CD4-positive, alpha-beta T cell treated with Interleukin-6 for 4 hours (primary cell): ENCODE measurements at regions not wholly inside any gene's neighbourhood (a gene's known extent, or its start where the extent isn't known, plus 50 kb on each side); places are given as distances from the start of the nearest gene placed in this dataset.

Source experiments
- DNase-seq: peaks from one replicate; pipeline ENCODE4 v3.0.0-alpha.2; 2020; ENCODE audit warnings: mixed read lengths

DNA sequence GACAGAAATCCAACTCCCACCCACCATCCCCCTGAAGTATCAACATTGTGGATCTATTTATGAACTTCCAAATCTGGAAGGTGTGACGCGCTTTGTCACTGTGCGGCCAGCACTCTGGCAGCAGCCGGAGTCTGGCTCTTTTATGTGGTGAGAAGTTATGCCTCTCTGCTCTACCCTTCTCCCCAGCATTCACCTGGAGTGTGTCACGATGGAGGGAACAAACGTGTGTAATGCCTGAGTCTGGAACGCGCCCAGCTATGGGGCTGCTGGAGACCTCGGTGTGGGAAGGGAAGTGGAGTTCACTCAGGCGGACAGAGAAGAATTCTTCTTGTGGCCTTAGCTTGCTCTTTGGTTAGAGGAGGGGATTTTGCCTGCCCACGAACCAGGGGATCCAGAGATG, 222.1 kb upstream of the RPL34 start:
- DNase-seq, result peak; percentile 18

DNA sequence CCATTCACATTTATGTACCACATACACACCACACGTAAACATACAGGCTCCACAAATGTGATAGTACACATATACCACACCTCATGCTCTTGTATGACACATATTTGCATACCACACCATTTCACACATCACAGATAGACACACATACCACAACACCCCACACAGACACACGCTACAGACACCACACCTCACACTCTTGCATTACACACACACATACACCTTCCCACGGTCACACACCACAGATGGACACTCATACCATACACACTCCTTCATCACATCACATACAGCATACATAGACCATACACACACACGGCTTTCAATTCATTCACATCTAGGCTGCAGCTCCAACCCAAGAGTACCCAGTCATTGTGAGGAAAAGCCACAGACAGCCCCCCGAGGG, 222.5 kb upstream of the RPL34 start:
- DNase-seq, result no peak

DNA sequence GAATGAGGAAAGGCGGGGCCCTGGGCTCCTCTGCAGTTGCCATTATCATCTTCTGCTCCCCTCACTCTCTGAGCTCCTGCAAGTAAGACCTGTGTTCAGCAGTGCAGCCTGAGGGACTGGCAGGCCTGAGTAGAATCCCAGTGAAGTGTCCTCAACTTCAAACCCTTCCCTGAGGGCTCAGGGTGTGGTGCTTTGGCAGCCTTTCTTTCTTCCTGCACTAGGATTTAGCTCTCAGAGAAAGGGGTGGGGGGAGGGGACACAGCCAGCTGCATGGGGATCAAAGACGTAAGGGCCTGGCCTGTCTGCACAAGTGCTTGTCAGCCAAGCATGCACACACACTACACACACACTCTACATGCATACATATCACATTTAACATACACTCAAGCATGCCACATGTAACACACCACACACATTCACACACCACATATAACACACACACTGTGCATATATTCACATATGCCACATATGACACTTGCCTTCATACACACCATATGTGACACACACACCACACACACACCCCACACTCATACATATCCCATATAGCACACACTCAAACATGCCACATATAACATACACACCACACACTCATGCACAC, 223.4 kb upstream of the RPL34 start:
- DNase-seq, result no peak

DNA sequence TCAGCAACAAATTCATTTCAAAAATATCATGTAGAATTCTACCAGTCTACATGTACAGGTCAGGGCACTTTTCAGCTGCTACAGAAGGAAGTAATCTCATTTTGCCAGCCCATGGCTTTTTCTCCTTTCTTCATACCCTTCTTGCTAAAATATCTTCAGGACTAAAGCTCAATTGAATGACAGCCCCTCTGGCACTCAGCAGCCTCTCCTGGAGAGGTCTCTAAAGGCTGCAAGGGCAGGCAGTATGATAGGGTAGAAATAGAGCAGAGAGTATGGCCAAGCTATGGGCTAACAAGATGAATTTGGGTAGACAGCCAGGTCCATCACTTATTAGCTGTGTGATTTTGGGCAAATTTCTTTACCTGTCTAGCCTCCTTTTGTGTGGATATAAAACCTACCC, 224.6 kb upstream of the RPL34 start:
- DNase-seq, result no peak

DNA sequence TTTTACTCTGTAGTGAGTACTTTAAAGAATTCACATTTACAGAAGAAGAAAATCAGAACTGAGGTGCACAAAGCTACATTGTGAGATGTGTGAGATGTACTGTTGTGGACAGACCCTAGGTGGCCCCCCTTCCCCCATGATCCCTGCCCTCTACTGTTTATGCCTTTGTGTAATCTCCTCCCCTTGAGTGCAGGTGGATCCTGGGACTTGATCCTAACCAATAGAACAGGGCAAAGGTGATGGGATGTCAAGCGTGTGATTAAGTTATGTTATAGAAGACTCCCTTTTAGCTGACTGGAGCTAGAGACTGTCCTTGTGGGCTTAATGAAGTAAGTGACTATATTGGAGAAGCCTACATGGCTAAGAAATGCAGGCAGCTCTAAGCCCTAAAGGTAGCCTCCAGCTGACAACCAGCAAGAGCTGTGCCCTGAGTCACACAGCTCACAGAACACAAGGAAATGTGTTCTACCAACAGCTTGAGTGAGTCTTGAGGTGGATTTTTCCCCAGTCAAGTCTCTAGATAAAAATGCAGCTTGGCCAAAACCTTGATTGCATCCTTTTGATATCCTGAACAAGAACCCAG, 225.2 kb upstream of the LEF1 start:
- no peak for DNase-seq

DNA sequence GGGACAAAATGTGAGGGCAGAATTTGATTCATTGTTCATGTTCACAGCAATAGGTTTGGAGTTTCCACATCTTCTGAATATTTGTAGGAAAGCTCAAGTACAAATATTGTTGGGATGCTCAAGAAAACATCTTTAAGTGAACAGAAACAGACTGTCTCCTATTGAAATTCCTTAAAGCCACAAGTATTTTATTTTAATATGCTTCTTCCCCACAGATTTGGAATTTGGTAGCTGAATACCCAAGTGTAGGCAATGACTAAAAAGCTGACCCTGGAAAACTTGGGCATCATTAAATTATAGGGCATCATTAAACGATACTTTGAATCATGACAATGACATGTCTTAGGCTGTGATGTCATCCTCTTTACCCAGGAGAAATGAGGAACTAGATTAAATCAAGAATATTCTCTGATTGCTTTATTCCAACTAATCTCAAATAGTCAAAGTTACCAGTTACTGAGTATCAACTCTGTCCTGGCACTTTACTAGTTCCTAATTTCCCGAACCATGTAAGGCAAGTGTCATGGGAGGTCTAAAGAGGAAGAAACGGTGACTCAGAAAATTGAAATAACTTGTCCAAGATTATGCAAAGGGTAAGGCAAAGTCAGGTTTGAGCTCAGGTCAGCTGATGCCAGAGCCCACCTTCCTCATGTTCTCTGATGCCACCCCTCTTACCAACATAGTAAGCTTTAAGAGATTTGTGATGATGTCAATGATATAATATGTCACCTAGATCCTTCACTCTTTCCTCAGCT, 223.1 kb upstream of the LEF1 start:
- DNase-seq, result no peak

DNA sequence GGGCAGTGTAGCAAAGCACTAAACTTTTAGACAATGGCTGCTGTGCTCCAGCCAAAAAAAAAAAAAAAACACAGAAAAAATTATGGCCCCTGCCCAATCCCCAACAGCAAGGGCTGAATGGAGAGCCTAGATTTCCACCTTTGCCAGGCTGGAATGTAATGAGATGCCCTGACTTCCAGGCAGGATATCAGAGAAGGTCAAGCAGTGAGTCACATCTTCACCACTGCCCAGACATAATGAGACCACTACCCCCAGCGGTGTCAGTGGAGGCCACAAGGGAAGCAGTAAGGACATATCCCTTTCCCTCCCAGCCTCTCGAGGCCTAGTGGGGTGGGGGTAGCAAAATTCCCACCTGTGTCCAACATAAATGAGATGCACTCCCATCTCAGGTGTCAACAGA, 216.3 kb upstream of the LEF1 start:
- no peak for DNase-seq

DNA sequence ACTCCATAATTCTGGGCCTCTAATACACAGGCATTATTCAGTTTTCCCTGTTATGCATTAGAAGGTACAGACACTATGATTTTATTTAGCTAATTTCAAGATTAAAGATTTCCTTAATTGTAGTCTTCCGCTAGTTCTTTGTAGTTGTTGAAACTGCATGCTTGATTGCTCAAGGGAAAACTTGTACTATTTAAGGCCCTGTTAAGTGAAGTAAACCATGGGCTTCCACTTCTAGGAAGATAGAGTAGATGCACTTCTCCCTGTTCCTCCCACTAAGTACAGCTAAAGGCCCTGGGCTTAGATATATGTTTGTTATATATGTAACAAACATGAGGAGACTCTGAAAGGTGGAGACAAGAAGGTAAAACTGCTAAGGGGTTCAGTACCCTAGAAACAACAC, 215.8 kb upstream of the LEF1 start:
- DNase-seq, result no peak

DNA sequence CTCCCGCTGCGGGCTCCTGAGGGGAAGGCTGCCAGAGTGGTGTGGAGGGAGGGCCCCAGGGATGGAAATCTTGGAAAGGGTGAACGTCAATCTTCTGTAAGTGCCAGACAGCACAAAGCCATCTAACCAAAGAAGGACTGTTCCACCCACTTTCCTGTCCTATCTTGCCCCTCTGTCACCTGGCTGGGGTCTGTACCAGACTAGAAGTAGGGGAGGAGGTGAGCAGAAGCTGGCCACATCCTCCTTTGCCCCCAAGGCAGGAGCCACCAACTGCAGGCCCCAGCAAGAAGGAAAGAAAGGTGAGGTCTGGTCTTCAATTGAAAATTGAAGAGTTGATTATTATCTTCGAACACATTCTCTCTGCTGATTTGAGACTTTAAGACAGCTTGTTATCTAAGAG, 214.4 kb upstream of the LEF1 start:
- no peak for DNase-seq

DNA sequence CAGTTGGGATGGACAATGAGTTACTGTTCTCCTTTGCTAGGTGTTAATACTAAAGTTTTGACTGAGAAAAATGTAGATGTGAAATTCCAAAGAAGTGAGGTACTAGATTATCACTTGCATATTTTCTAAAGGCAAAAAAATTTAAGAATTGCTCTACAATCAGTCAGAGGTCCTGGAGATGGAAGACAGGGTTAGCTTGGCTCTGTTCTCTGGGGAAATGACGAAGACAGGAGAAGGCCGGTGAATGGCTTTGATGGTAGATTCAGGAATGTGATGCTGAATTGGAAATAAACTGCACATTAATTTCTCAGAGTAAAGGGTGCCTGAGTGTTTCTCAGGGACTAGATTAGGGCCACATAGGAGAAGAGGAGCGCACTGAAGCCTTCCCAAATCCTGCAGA, 214.0 kb upstream of the LEF1 start:
- no peak for DNase-seq

DNA sequence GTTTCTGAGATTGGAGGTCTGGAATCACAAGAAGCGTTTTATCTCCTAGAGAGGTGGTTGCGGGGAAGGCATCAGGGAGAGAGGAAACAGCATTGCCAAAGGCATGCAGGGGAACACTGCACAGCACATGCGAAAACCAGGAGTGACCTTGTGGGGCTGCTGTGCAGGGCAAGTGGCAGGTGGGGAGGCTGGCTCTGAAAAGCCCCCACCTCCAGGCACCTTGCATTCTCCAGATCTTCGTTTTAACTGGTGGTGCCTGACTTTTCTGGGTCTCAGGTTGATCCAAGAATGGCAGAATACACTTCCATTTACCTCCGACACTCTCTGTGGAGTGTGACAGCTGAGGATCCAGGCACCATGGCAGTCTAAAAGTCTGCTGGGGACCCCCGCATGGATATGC, 209.4 kb upstream of the LEF1 start:
- no peak for DNase-seq

DNA sequence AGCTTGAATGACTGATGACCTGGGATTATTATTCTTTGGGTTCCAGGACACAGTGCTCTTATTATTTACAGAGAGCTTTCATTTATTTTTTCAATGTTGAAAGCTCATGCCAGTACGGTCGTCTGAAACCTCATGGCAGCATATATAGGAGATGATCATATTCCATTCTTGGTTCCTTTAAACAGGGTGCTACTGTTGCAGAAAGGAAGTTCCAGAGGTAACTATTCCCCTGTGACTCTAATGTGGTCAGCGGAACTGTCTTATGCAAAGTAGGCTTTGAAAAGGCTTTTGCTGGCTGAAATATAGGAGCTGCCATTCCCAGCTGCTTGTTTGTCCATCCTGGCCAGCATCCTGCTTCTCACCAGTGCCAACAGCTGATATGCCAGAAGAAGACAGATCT, 208.3 kb upstream of the LEF1 start:
- DNase-seq, result no peak

DNA sequence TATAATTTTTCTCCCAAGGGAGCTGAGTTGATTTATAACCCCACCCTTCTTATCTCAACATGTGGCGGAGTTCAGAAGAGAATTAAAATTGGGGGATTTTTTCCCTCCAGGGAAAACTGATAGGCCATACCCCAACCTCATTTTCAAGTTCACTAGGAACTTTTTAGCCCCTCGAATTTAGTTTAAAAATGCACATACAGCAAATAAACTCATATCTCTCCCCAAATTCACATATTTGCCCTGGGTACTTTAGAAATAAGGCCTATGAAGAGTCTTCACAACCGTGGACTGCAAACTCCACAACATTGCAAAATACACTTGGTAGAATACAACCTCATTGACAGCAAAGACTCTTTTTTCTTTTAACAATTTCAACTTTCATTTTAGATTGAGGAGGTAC, 206.7 kb upstream of the LEF1 start:
- DNase-seq, result no peak

DNA sequence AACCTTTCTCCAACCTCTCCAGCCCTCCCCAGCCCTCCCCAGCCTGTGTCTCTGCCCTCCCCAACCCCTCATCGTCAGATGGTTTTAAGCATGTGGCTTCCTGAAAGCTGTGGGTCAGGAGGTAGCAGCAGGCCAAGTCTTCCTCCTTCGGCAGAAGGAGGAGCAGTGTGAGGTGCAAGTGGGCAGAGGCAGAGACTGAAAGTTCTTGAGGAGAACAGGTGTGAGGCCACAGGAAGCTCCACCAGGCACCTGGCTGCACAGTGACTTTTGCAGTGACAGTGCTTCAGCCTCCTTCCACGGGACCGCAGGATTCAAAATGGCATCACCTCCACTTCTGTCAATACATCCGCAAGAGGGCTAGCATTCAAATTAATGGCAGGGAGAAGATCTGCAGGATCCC, 203.9 kb upstream of the LEF1 start:
- peak; percentile 58 for DNase-seq

DNA sequence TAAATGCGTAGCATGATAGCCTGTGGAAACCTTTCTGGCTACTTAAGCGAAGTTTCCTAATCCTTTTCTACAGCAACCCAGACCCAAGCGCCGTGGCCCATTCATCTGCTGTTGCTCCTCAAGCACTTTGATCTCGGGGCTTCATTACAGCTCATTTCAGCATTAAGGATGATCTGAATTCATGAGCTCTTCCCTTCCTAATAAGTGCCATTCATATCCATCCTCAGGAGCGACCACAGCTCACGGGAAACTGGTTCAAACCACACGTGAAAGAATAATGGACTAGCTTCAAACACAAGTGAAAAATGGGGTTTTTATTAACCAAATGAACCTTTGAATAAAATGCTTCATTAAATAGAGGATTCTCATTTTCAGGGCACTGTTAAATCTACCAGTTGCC, 202.6 kb upstream of the LEF1 start:
- no peak for DNase-seq

DNA sequence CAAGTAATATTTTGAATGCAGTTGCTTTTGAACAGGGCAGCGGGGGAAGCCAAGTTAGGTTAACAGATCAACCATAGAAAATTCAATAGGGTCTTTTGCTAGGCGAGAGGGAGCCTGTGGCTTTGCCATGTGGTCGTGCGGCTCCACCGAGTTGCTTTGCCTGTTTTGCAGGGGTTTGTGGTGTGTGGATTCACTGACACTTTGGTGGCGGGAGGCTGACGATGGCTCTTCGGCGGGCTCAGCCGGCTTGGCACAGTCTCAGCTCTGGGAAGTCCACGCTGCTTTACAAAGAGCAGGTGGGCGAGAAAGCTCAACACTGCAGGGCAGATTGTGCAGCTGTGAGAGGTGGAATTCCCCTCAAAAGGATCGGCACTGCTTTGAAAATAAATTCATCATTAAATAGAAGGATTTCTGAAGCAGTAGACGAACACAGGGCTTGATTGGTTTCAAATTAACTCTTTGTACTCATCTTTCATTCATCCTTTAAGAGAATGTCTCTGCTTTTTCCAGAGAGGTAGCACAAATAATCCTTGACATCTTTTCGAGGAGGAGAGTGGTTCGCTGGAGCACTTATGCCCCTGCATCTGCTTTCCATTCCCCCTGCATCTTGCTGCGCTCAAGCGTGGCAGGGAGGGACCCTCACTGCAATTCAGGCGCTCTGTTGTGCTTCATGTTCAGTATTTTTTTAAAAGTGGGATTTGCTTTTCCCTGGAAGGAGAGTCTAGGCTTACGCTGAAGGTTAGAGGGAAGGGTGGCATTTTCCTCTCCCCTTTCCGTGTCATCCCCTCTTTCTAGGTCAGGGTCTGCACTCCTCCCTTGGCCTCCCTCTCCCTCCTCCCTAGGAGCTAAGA, 201.8 kb upstream of the LEF1 start:
- peak; percentile 54 for DNase-seq

DNA sequence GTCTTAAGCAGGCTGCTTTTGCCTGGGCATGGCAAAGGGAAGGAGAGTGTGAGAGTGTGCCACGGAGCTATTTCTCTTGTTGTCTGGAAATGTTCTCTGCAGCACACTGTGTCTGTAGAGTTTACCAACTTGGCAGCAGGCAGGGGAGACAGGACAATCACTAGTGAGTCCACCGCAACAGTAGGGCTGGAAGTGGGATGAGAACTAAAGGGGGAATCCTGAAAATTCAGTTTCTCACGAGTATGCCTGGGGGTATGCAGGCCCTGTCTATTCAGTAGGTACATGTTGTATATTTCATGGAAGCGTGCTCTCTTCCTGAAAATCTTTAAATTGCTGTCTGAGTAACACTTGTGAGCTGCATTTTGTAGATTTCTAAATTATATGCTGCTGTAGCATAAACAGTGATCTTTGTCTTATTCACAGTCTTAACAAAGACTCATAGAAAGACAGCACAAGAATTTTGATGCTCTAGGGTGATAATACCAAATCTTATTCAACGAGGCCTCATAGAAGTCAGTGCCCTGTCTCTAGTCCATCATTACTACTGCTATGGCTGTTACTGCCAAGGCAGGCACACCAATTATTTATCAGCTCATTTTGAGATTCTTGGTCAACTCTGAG, 200.4 kb upstream of the LEF1 start:
- no peak for DNase-seq

DNA sequence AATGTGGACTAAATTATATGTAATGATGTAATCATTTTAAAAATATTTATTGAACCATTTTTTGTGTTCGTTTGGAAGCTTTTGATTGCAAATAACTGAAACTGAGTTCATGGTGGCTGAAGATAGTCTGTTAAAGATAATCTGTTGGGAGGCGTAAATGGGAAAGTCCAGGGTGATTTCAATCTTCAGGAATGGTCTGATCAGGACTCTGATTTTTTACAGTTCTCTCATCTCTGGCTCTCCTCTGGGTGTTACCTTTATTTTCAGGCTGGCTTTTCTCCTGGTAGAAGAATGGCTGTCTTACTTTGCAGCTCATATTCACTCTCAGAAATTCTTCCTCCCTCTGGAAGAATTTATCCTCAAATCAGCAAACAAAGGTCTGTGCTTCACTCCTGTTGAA, 199.0 kb upstream of the LEF1 start:
- DNase-seq, result no peak

DNA sequence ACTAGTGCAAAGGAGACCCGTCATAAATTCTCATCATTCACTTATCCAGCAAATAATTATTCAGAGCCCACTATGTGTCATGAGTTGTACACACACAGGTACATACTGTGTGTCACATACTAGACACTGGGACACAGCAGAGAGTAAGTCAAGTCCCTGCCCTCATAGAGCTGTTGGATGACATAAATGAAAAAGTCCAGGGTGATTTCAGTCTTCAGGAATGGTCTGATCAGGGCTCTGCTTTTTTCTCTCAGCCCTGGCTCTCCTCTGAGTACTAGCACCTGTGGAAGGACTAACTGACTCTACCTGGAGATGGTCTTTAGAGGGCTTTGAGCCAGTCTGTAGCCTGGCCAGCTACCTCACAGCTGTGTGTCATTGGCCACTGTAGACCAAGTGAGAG, 198.0 kb upstream of the LEF1 start:
- DNase-seq, result no peak

DNA sequence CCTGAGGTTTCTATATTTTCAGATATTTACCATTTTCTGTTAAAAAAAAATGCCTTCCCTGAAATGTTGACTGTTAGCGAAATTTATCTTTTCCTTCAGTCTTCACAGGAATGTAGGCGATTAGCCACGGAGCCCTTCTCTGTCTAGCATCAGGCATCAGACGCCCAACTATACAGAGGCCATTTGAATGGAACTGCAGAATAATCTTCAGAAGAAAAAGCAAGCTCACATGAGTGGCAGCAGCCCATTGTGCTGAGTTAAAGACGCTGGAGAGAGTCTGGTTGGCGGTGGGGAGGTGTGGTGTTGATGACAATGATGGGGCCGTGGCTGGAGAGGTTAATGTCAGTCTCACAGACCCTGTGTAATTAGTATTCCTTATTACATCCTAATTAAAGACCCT, 196.8 kb upstream of the LEF1 start:
- DNase-seq, result no peak

DNA sequence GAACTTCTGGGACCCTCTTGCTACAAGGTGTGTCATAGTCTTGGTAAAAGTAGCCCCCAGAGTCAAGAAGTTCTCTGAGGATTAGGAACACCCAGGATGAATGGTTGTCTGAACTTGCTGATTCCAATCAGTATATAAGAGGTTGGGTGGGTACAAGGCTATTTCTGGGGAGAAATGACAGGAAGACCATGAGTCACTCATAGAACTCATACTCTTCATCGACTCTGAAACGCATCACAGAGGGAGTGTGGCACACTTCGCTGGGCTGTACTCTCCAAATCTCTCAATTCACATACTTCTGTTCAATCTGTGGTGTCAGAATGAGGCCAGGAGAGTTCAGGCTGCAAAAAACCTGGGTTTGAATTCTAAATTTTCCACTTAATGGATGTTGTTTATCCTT, 193.2 kb upstream of the LEF1 start:
- peak; percentile 29 for DNase-seq

DNA sequence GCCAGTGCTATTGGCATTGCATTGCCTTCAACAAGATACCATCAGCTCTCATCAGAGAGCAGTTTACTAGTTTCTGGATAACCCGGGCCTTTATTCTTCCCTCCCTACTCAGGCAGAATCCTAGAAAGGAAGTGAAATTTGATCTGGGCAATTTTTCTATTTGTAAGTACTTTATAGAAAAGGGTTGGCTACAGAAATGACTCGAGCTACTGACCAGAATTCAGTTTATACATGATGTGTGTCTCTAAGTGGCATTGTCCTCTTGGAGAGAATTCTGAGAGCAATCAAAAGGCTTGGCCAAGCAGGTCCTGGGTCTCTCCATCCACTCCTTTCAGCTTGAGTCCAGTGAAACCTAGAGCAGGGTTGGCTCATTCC, 192.7 kb upstream of the LEF1 start:
- DNase-seq, result no peak

DNA sequence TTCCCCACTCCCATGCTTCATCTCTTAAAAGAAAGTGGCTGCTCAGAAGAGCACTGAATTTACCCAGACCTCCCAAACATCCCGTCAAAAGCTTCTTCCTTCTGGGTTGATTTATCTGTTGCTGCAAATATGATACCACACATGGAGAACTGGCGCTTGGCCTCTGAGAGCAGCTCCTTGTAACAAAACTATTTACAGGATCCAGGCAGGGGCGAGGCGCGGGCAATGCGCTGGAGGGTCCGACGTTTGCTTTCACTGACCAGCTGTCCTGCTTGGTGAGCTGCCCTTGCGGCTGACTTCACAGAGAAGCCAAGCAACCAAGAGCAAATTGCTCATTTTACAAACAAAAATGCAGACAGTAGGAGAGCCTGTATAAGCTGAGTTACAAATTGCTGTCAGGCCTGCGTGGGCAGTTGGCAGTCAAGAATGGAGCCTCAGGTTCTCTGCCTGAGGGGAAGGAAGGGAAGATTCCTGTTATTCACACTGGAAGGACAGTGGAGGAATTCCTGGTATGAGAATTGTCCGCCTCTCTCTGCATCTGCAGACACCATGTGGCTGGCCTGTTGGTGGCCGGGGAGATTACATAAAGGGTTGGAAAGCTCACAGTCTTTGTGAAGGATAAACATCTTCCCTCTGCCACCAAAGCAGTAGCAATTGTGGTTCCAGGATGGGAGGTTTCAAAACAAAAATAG, 192.2 kb upstream of the LEF1 start:
- DNase-seq, result no peak
